HepG2 (cell line): ENCODE measurements at regions not wholly inside any gene's neighbourhood (a gene's known extent, or its start where the extent isn't known, plus 50 kb on each side); places are given as distances from the start of the nearest gene placed in this dataset.
"Not testable (repeated sequence)": the region's sequence is repeated elsewhere in the genome, so short reads cannot be mapped to it uniquely, and the experiment has no call there.

Experiments
- ATAC-seq: fragments of 200-7000 bp; cut with Tn5 transposase; 3 replicates; pipeline ENCODE4 v1.9.1; 2020; ENCODE audit warnings: mild to moderate bottlenecking, moderate library complexity
- BruUV-seq: library from RNA; stranded (reverse); fragments of 400-500 nt; replicated peaks from 2 replicates; lab custom pipeline; 2021; lab: Mats Ljungman, UMichigan
- CTCF ChIA-PET: fragments of 300-600 bp; formaldehyde crosslinking; extraction: SDS; loops from one replicate; lab custom pipeline; 2021; ENCODE audit warnings: low total read pairs, inconsistent platforms, low intra/inter-chr PET ratio; lab: Yijun Ruan, JAX
- POLR2A ChIA-PET: fragments of 350-600 bp; sonication (Branson Sonifier 250); formaldehyde crosslinking; loops from one replicate; lab custom pipeline; 2020; ENCODE audit warnings: antibody characterized with exemption, inconsistent platforms; lab: Yijun Ruan, JAX
- DNase-seq: peaks from one replicate; pipeline ENCODE4 v3.0.0-alpha.2; 2015; ENCODE audit warnings: low spot score
- FAIRE-seq: peaks from 3 replicates; lab custom pipeline; 2011; peaks lifted over from hg19 to GRCh38; lab: Jason Lieb, UNC
- H2AFZ ChIP-seq: one replicate; pipeline ENCODE4 v1.6.1; 2011; ENCODE audit warnings: low read length, inconsistent platforms
- H3K27ac ChIP-seq: fragments of 300-600 bp; 3 replicates; pipeline ENCODE4 v1.8.0; 2011; ENCODE audit warnings: mixed run types, mild to moderate bottlenecking, mixed read lengths, low read length, inconsistent platforms; ENCODE audit not compliant: insufficient read depth; ENCODE audit errors: extremely low read length
- H3K27me3 ChIP-seq, 2 experiments: fragments of 200-600 bp in 1 of 2; 2 replicates in 1 of 2; 3 replicates in 1 of 2; pipeline versions ENCODE4 v1.6.0 to v1.8.0; 2011; ENCODE audit warnings: low read length in 2 of 2, mild to moderate bottlenecking in 2 of 2, moderate library complexity in 2 of 2, inconsistent platforms in 1 of 2; ENCODE audit not compliant: insufficient read depth in 2 of 2, control insufficient read depth in 1 of 2
- H3K36me3 ChIP-seq, 2 experiments: fragments of 200-600 bp in 1 of 2; replicated peaks in 1 of 2; 2 replicates in 1 of 2; 3 replicates in 1 of 2; pipeline versions ENCODE4 v1.5.1 to v1.8.0; 2011; ENCODE audit warnings: low read length in 2 of 2, inconsistent platforms in 1 of 2; ENCODE audit not compliant: insufficient read depth in 2 of 2, control insufficient read depth in 1 of 2
- H3K4me1 ChIP-seq: 2 replicates; pipeline ENCODE4 v1.5.1; 2012; ENCODE audit warnings: low read length, inconsistent platforms; ENCODE audit not compliant: insufficient read depth
- H3K4me2 ChIP-seq: 2 replicates; pipeline ENCODE4 v1.6.0; 2011; ENCODE audit warnings: low read depth, low read length, inconsistent platforms
- H3K4me3 ChIP-seq, 3 experiments: fragments of 200-600 bp in 1 of 3; sonication (generic), shearing (Covaris generic) in 1 of 3; replicated peaks in 1 of 3; 2 replicates each; pipeline ENCODE4 v1.5.1; 2011 to 2016; ENCODE audit warnings: low read length in 3 of 3, inconsistent platforms in 2 of 3, low read depth in 2 of 3, mild to moderate bottlenecking in 2 of 3, control low read depth in 1 of 3, mixed read lengths in 1 of 3; ENCODE audit not compliant: insufficient read depth in 1 of 3
- H3K79me2 ChIP-seq: one replicate; pipeline ENCODE4 v1.6.1; 2011; ENCODE audit warnings: low read length, inconsistent platforms; ENCODE audit not compliant: insufficient read depth
- H3K9ac ChIP-seq: 2 replicates; pipeline ENCODE4 v1.6.0; 2011; ENCODE audit warnings: mild to moderate bottlenecking, low read depth, low read length, inconsistent platforms; ENCODE audit not compliant: insufficient read depth
- H3K9me3 ChIP-seq: 2 replicates; pipeline ENCODE4 v1.5.1; 2012; ENCODE audit warnings: mild to moderate bottlenecking, low read length
- H4K20me1 ChIP-seq: 2 replicates; pipeline ENCODE4 v1.6.0; 2011; ENCODE audit warnings: inconsistent platforms, mild to moderate bottlenecking, low read length, moderate library complexity; ENCODE audit not compliant: insufficient read depth
- HNF1A ChIP-seq, 2 experiments: sonication (generic) in 1 of 2; formaldehyde crosslinking in 1 of 2; IDR thresholded peaks; 2 replicates each; pipeline versions ENCODE4 v1.4.0 to v1.6.1; 2016 to 2020; ENCODE audit warnings: borderline replicate concordance in 1 of 2, low read depth in 1 of 2, mild to moderate bottlenecking in 1 of 2, missing genetic modification reagents in 1 of 2
- HNF4A ChIP-seq: sonication (generic); formaldehyde crosslinking; IDR thresholded peaks from 2 replicates; pipeline ENCODE4 v1.4.0; 2020; ENCODE audit warnings: missing genetic modification reagents
- PAXIP1 ChIP-seq: sonication (generic); formaldehyde crosslinking; conservative IDR thresholded peaks from 2 replicates; pipeline ENCODE4 v1.4.0; 2020; ENCODE audit warnings: mild to moderate bottlenecking, missing genetic modification reagents, moderate library complexity
- SOX13 ChIP-seq, 3 experiments: fragments of 450-650 bp in 1 of 3; sonication (generic) in 1 of 3; formaldehyde crosslinking in 1 of 3; IDR thresholded peaks in 2 of 3; conservative IDR thresholded peaks in 1 of 3; 2 replicates each; pipeline versions ENCODE4 v1.5.0 to v1.6.1; 2016 to 2020; ENCODE audit warnings: antibody characterized with exemption in 1 of 3, mild to moderate bottlenecking in 1 of 3, missing compliant biosample characterization in 1 of 3, missing genetic modification reagents in 1 of 3, moderate library complexity in 1 of 3
- SOX6 ChIP-seq, 2 experiments: fragments of 450-650 bp in 1 of 2; sonication (generic) in 1 of 2; formaldehyde crosslinking in 1 of 2; IDR thresholded peaks; 2 replicates each; pipeline versions ENCODE4 v1.4.0 to v1.6.1; 2017 to 2020; ENCODE audit warnings: antibody characterized with exemption in 1 of 2, mild to moderate bottlenecking in 1 of 2, missing genetic modification reagents in 1 of 2
- ZMYM4 ChIP-seq: sonication (generic); formaldehyde crosslinking; IDR thresholded peaks from 2 replicates; pipeline ENCODE4 v1.8.1; 2023; ENCODE audit warnings: mild to moderate bottlenecking, missing genetic modification reagents
- ZNF644 ChIP-seq: IDR thresholded peaks from 2 replicates; pipeline ENCODE4 v1.6.1; 2016; ENCODE audit warnings: low read depth
- WGBS: methylation state at CpG from one replicate; pipeline ENCODE4 v1.1.6; 2017; ENCODE audit warnings: low lambda C conversion rate; 5-methylcytosine and 5-hydroxymethylcytosine counted together
- in situ Hi-C: cut with HindIII; loops from 2 replicates; pipeline ENCODE4 v1.10.0; 2017; ENCODE audit warnings: low pct_unique_long_range_greater_than_20kb; ENCODE audit not compliant: extremely low pct_ligation_motif_present
- intact Hi-C: fragments of 100-400 bp; cut with micrococcal nuclease; formaldehyde crosslinking; loops from one replicate; pipeline ENCODE4 v1.10.0; 2022; ENCODE audit not compliant: unreplicated experiment

GRCh38 chr2:131721163-131721562, 193.5 kb downstream of the CCDC74A start:
- CTCF ChIA-PET, in situ Hi-C loops: not testable (repeated sequence)

More at GRCh38 chr2:131721163-131721562, 193.5 kb downstream of the CCDC74A start:
- H3K9me3 ChIP-seq; H2AFZ ChIP-seq; H3K79me2 ChIP-seq; FAIRE-seq; H3K4me3 ChIP-seq; TF ChIP-seq HNF1A (CRISPR knock-in tag; IDR thresholded peaks at IDR 0.05; ENCODE audit: borderline replicate concordance); SOX6 (IDR thresholded peaks at IDR 0.05); SOX13 (IDR thresholded peaks at IDR 0.05): not testable (repeated sequence)
- WGBS: 16% methylated on average over 6 of the region's 6 CpGs
- peak overlapping the region; percentile 67 for H3K27ac ChIP-seq
- TF ChIP-seq PAXIP1 (CRISPR knock-in tag) (peak; percentile 65), ZNF644 (CRISPR knock-in tag) (0 out of 2 replicates have a peak, but pooled peaks have one; percentile 26), ZMYM4 (0 out of 2 replicates have a peak, but pooled peaks have one; percentile 45), HNF4A (peak; percentile 31), HNF1A (IDR thresholded peaks at IDR 0.05; ENCODE audit: low read depth) (0 out of 2 replicates have a peak, but pooled peaks have one; percentile 27), SOX6 (CRISPR knock-in tag; IDR thresholded peaks at IDR 0.05) (peak; percentile 25; the same call in 1 of the 2 replicates), SOX13 (CRISPR knock-in tag; conservative IDR thresholded peaks at IDR 0.05 in 1 of 2, IDR thresholded peaks at IDR 0.05 in 1 of 2) (peak in 1 of 2 experiments; percentile 24; a peak in 1 of 4 replicates)
- TF ChIP-seq, all 625 proteins: peak for 7; not testable (repeated sequence) for 618
- DNase-seq, H4K20me1 ChIP-seq, H3K27me3 ChIP-seq, H3K36me3 ChIP-seq, BruUV-seq, intact Hi-C loops, ATAC-seq: not testable (repeated sequence)
- Histone ChIP-seq H3K4me1 (peaks cover 27% of the 10 kb centered on the region), H3K4me2 (peak overlapping the region; percentile 57), H3K9ac (peak overlapping the region; percentile 29; the same call in 1 of the 2 replicates)
- POLR2A ChIA-PET: interaction anchor here (1.7 kb wide), 1 partner anchor 39 kb away, joined by 4 read pairs; no protein-coding TSS in a partner anchor
